Psoas muscle (tissue), 7 donors: ENCODE measurements at regions not wholly inside any gene's neighbourhood (a gene's known extent, or its start where the extent isn't known, plus 50 kb on each side); places are given as distances from the start of the nearest gene placed in this dataset.

ENCODE experiments used
- ATAC-seq, 4 donors: fragments of 200-7000 bp; cut with Tn5 transposase; one replicate each; pipeline ENCODE4 v1.9.1; 2020; ENCODE audit warnings: moderate library complexity in 3 of 4, mild to moderate bottlenecking in 2 of 4
- DNase-seq, 2 donors: peaks; one replicate each; pipeline ENCODE4 v3.0.0-alpha.2; 2020
- H3K27ac ChIP-seq: fragments of 200-600 bp; one replicate; pipeline ENCODE4 v1.8.0; 2022
- H3K27me3 ChIP-seq, 3 donors: fragments of 200-600 bp in 1 of 3; one replicate each; pipeline versions ENCODE4 v1.6.1 to v1.8.0; 2013 to 2022; ENCODE audit warnings: low read length in 2 of 3, mild to moderate bottlenecking in 2 of 3, moderate library complexity in 1 of 3; ENCODE audit not compliant: insufficient read depth in 3 of 3
- H3K36me3 ChIP-seq, 2 donors: fragments of 200-600 bp in 1 of 2; one replicate each; pipeline versions ENCODE4 v1.6.1 to v1.8.0; 2013 to 2022; ENCODE audit warnings: low read depth in 1 of 2, mild to moderate bottlenecking in 1 of 2, moderate library complexity in 1 of 2; ENCODE audit not compliant: insufficient read depth in 1 of 2
- H3K4me1 ChIP-seq: fragments of 200-600 bp; one replicate; pipeline ENCODE4 v1.8.0; 2022
- H3K4me3 ChIP-seq: fragments of 200-600 bp; one replicate; pipeline ENCODE4 v1.8.0; 2022; ENCODE audit warnings: mild to moderate bottlenecking
- H3K9me3 ChIP-seq: fragments of 200-600 bp; one replicate; pipeline ENCODE4 v1.8.0; 2022
- CTCF ChIP-seq: fragments of 200-600 bp; IDR thresholded peaks from one replicate; pipeline ENCODE4 v1.8.0; 2022; ENCODE audit warnings: antibody characterized with exemption
- WGBS, 3 donors: extraction: QIAGEN DNeasy Blood & Tissue Kit; methylation state at CpG; one replicate each; pipeline versions ENCODE4 v1.1.6 to v1.1.7; 2013; 5-methylcytosine and 5-hydroxymethylcytosine counted together
- intact Hi-C, 2 donors: fragments of 100-400 bp; cut with DNase I; formaldehyde crosslinking; loops; one replicate each; pipeline versions ENCODE4 v1.11.0 to v1.14.2; 2022
- donor health status: healthy with polysubstance abuse.
- donor health status: DM: no; HTN: no; CAD: no; lungs with moderate emphysema.
- donor health status: Bipolar disorder and iron deficiency.
- donor health status: healthy.
- donor health status: DM: yes; HTN: yes; CAD: no.
- donor health status: DM: no; HTN: no; CAD: no.
- donor health status: DM: yes; HTN: yes; CAD: no.

- Histone ChIP-seq H3K9me3 (no peaks in the 10 kb centered on the region), H3K36me3 (no peaks in the 10 kb centered on the region), H3K27me3 (peaks cover 0 to 2% (median 0%) of the 10 kb centered on the region in 3 donors), H3K4me3 (no peak overlapping the region), H3K27ac (no peak overlapping the region), H3K4me1 (no peaks in the 10 kb centered on the region)
- TF ChIP-seq CTCF = no peak
- intact Hi-C loops = no loop called here
- 80 to 91% (median 89%) methylated on average over 16 of the region's 16 CpGs for WGBS, 3 donors
- ATAC-seq (no peak), DNase-seq (no peak)
Observed at GRCh38 chr7:10855583-10855982, 118.1 kb upstream of the PHF14 start.

GRCh38 chr7:10860516-10860915 lies 113.2 kb upstream of the PHF14 start:
- ATAC-seq = no peak
- Histone ChIP-seq H3K36me3 (no peaks in the 10 kb centered on the region), H3K4me1 (no peaks in the 10 kb centered on the region), H3K9me3 (no peaks in the 10 kb centered on the region), H3K4me3 (no peak overlapping the region), H3K27me3 (peaks cover 0 to 2% (median 0%) of the 10 kb centered on the region in 3 donors), H3K27ac (no peak overlapping the region)
- no peak for TF ChIP-seq CTCF
- WGBS, 3 donors = 73 to 76% (median 75%) methylated on average over 2 of the region's 2 CpGs
- intact Hi-C loops = no loop called here
- no peak for DNase-seq

GRCh38 chr7:10863476-10863875 lies 110.2 kb upstream of the PHF14 start:
- H3K4me1 ChIP-seq = no peaks in the 10 kb centered on the region
- intact Hi-C loops = no loop called here
- no peaks in the 10 kb centered on the region for H3K36me3 ChIP-seq
- no peak for ATAC-seq
- no peak overlapping the region for H3K4me3 ChIP-seq
- DNase-seq = no peak
- no peaks in the 10 kb centered on the region for H3K9me3 ChIP-seq
- TF ChIP-seq CTCF = no peak
- no peaks in the 10 kb centered on the region for H3K27me3 ChIP-seq
- H3K27ac ChIP-seq = no peak overlapping the region
- WGBS, 3 donors = 84 to 86% (median 85%) methylated on average over 7 of the region's 7 CpGs

- intact Hi-C loops = no loop called here
- no peaks in the 10 kb centered on the region for H3K9me3 ChIP-seq
- no peaks in the 10 kb centered on the region for H3K4me1 ChIP-seq
- no peak for ATAC-seq
- no peaks in the 10 kb centered on the region for H3K27me3 ChIP-seq
- 66 to 71% (median 68%) methylated on average over 1 of the region's 1 CpG for WGBS, 3 donors
- no peak overlapping the region for H3K27ac ChIP-seq
- no peak for TF ChIP-seq CTCF
- no peak for DNase-seq
- H3K4me3 ChIP-seq = no peak overlapping the region
- H3K36me3 ChIP-seq = no peaks in the 10 kb centered on the region
Observed at GRCh38 chr7:10874666-10875065, 99.0 kb upstream of the PHF14 start.

GRCh38 chr7:10875080-10875479 lies 98.6 kb upstream of the PHF14 start:
- Histone ChIP-seq H3K9me3 (no peaks in the 10 kb centered on the region), H3K4me3 (no peak overlapping the region), H3K27ac (no peak overlapping the region), H3K4me1 (no peaks in the 10 kb centered on the region), H3K27me3 (no peaks in the 10 kb centered on the region), H3K36me3 (no peaks in the 10 kb centered on the region)
- TF ChIP-seq CTCF = no peak
- WGBS, 3 donors = 84 to 93% (median 93%) methylated on average over 2 of the region's 2 CpGs
- intact Hi-C loops = no loop called here
- ATAC-seq = no peak
- DNase-seq = no peak
